ENCODE measurements at regions not wholly inside any gene's neighbourhood (a gene's known extent, or its start where the extent isn't known, plus 50 kb on each side); places are given as distances from the start of the nearest gene placed in this dataset.

DNA sequence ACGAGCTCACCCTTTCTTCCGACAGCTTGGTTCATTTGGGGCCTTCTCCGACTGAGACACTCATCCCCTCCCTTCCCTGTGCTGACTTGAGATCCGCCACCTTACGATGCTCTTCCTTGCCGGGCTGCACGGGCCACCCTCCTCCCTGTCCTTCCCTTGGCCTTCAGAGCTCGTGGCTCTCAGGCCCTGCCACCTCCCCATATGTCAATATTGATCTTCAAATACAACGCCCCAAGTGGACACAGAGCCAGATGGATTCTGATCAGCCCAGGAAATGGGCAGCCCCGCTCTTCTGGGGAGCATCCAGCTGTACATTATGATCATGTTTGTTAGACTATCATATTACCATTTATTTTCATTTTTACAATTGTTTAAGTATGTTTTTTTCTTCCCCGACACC lies 812.8 kb downstream of the TBC1D22A start:
- DNase-seq, result no peak

DNA sequence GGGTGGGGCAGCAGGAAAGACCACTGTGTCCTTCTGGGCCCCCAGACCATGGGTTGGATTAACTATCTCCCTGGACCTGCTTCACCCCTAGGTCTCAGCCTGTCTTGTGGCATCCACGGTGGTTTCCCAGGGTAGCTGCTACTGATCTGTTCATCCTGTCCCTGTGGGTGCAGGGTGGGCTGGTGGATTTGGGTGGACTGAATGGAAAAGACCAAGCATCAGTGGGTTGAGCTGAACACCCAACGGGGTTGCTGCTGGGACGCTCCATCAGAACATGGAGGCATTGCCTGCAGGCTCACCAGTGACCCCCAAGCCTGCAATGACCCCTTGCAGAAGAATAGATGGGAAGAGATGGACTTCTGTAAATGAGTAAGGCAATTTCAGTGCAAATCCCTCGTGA lies 812.1 kb downstream of the TBC1D22A start:
- no peak for DNase-seq

- DNase-seq, result no peak
These were observed 810.7 kb downstream of the TBC1D22A start for GRCh38 chr22:47573141-47573540.

GRCh38 chr22:47572443-47572842 lies 810.0 kb downstream of the TBC1D22A start:
- DNase-seq, result no peak

GRCh38 chr22:47571616-47572015 lies 809.2 kb downstream of the TBC1D22A start:
- DNase-seq, result no peak

- no peak for DNase-seq
These were observed 808.4 kb downstream of the TBC1D22A start for GRCh38 chr22:47570851-47571250.

GRCh38 chr22:47570300-47570685 lies 807.8 kb downstream of the TBC1D22A start:
- no peak for DNase-seq

- no peak for DNase-seq
These were observed 807.2 kb downstream of the TBC1D22A start for GRCh38 chr22:47569389-47570299.

DNA sequence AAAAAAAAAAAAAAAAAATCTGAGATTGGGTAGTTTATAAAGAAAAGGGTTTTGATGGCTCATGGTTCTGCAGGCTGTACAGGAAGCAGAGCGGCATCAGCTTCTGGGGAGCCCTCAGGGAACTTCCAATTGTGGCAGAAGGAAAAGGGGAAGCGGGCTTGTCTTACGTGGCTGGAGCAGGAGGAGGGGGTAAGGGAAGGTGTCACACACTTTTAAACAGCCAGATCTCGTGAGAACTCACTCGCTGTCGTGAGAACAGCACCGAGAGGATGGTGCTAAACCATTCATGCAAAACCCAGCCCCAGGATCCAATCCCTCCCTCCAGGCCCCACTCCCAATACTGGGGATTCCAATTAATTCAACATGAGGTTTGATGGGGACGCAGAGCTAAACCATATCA lies 806.2 kb downstream of the TBC1D22A start:
- DNase-seq, result no peak

GRCh38 chr22:47567126-47568090 lies 805.0 kb downstream of the TBC1D22A start:
- DNase-seq, result no peak

DNA sequence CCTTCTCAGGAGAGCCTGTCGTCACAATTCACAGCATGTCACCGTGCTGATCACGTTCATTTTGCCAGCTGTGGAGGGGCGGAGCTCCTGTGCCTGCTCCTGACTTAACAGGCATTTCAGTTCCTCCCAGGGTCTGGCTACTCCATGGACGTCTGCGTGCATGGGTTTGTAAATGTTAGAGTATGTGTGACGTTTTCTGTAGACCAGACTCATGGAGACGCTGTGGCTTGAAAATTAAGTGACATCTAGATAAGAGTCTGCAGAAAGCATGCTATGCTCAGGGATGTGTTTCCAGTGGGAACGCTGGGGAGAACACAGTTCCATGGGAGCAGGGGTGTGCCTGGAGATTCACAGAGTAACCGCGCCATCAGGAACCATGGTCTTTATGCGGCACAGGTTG lies 804.0 kb downstream of the TBC1D22A start:
- no peak for DNase-seq

DNA sequence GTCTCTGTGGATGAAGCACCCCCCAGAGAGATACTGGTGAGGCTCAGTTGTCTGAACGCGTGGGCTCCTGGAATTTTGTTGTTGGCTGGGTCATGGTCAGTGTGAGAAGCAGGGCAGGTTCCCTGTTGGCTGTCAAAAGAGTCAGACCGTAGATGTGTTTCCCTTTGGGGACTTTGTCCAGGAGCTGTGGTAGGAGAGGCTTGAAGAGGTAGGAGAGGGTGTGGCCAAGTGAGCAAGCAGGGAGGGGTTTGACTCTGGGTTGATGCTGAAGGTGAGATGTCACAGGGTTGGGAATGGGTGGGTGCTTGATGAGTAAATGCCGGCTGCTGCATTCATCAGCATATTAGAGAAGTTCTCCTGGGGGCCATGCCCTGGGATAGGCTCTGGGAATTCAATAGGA lies 803.2 kb downstream of the TBC1D22A start:
- DNase-seq, result no peak

DNA sequence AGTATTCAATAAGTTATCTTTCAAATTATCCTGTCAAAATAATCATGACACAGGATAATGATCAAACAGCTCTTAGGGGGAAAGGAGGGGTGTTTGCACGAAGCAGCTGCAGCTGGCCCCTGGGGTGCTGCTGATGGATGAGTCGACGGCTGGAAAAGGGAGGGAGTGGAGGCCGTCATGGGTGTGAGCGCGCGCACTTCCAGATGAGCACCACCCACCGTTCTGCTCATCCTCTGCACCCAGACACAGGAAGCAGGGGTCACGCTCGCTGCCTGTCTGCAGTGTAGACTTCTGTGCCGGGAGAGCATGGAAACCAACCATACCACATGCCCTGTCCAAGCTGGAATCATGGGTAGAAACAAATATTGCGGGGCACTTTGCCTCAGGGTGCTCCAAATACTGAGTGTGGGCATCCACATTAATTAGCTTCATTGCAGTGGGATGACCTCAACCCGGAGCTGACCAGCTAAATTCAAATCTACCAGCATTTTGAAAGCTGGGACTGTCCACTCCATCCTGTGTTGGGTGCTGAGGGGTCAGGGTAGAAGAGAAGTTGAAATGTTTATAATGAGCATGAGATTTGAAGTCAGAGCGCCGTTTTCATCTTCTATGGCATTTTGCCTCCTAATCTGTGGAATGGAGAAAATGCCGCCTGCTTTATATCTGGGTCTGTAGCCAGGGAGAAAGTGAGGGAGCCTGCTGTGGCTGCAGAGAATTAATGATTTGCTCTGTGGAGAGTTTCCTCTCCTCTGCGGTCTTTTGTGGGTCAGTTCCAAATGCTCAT lies 802.4 kb downstream of the TBC1D22A start:
- DNase-seq, result no peak

- no peak for DNase-seq
These were observed 801.7 kb downstream of the TBC1D22A start for GRCh38 chr22:47564158-47564450.

GRCh38 chr22:47563406-47564157 lies 801.1 kb downstream of the TBC1D22A start:
- no peak for DNase-seq

- DNase-seq, result no peak
These were observed 799.3 kb downstream of the TBC1D22A start for GRCh38 chr22:47561766-47562165.

GRCh38 chr22:47561115-47561675 lies 798.7 kb downstream of the TBC1D22A start:
- no peak for DNase-seq

GRCh38 chr22:47558828-47559700 lies 796.6 kb downstream of the TBC1D22A start:
- DNase-seq, result no peak

DNA sequence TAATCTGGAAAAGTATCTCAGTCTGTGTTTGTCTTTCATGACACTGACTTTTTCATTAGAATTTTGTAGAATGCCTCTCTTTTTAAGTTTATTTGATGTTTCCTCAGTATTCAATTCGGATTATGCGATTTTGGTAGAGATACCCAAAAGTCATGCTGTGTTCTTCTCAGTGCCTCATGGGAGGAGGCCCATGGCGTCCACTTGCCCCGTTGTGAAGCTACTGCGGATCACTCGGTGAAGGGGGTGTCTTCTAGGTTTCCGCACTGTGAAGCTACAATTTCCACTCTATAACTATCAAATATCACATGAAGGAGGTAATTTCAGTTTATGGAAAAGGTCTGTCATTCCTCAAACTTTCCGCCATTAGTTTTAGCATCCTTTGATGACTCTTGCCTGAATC lies 794.0 kb downstream of the TBC1D22A start:
- no peak for DNase-seq

DNA sequence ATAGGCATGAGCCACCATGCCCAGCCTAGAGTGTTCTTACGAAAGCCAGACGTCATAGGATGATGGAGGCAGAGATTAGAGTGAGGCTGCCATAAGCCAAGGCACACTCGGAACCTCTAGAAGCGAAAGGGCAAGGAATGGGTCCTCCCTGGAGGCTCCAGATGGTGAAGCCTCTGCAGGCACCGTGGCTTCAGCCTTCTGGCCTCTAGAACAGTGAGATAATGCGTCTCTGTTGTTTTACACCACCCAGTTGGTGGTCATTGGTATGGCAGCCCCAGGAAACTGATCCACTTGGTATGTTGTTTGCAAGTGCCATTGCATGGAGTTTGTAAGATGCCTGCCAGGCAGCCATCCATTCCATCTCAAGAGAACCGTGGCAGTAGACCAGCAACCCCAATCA lies 791.0 kb downstream of the TBC1D22A start:
- DNase-seq, result no peak
